BLaER1 (cell line): ENCODE measurements at regions not wholly inside any gene's neighbourhood (a gene's known extent, or its start where the extent isn't known, plus 50 kb on each side); places are given as distances from the start of the nearest gene placed in this dataset.

Experiments used
- H3K27ac ChIP-seq: shearing (Covaris generic); formaldehyde crosslinking; 2 replicates; pipeline ENCODE4 v1.8.1; 2022
- H3K27me3 ChIP-seq: shearing (Covaris generic); formaldehyde crosslinking; 2 replicates; pipeline ENCODE4 v1.8.1; 2022
- H3K36me3 ChIP-seq: shearing (Covaris generic); formaldehyde crosslinking; 2 replicates; pipeline ENCODE4 v1.8.1; 2022
- H3K4me1 ChIP-seq: shearing (Covaris generic); formaldehyde crosslinking; 2 replicates; pipeline ENCODE4 v1.8.1; 2022
- H3K4me2 ChIP-seq: shearing (Covaris generic); formaldehyde crosslinking; 2 replicates; pipeline ENCODE4 v1.8.1; 2022
- H3K4me3 ChIP-seq: shearing (Covaris generic); formaldehyde crosslinking; 2 replicates; pipeline ENCODE4 v1.8.1; 2022
- H3K9ac ChIP-seq: shearing (Covaris generic); formaldehyde crosslinking; 2 replicates; pipeline ENCODE4 v1.8.1; 2022
- H3K9me3 ChIP-seq: shearing (Covaris generic); formaldehyde crosslinking; 2 replicates; pipeline ENCODE4 v1.8.1; 2022
- H4K20me1 ChIP-seq: shearing (Covaris generic); formaldehyde crosslinking; 2 replicates; pipeline ENCODE4 v1.8.1; 2022
- Cebpa-rat ChIP-seq: shearing (Covaris generic); IDR thresholded peaks from 2 replicates; pipeline ENCODE4 v1.8.1; 2022

DNA sequence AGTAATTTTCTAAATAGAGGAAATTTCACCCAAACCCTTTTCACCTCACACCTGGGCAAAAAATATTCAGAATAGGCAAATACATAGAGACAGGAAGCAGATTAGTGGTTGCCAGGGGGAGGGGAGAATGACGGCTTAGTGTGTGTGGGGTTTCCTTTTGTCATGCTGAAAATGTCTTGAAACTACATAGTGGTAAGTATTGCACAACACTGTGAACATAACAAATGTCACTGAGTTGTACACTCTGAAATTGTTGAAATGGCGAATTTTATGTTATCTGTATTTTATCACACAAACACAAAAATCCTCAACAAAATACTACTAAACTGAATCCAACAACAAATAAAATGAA is 60.7 kb upstream of the PLAC1 start:
- H3K9ac ChIP-seq = no peak overlapping the region
- peaks cover 86% of the 10 kb centered on the region for H3K27me3 ChIP-seq
- 0 out of 2 replicates have a peak, but pooled peaks cover 5% of the 10 kb centered on the region for H3K4me1 ChIP-seq
- no peak overlapping the region for H3K4me2 ChIP-seq
- peak; percentile 61; the same call in 1 of the 2 replicates for TF ChIP-seq Cebpa-rat
- no peak overlapping the region for H3K4me3 ChIP-seq
- no peak overlapping the region for H3K27ac ChIP-seq
- no peaks in the 10 kb centered on the region for H3K36me3 ChIP-seq
- H4K20me1 ChIP-seq = peaks cover 5% of the 10 kb centered on the region; the same call in 1 of the 2 replicates
- 0 out of 2 replicates have a peak, but pooled peaks cover 7% of the 10 kb centered on the region for H3K9me3 ChIP-seq

DNA sequence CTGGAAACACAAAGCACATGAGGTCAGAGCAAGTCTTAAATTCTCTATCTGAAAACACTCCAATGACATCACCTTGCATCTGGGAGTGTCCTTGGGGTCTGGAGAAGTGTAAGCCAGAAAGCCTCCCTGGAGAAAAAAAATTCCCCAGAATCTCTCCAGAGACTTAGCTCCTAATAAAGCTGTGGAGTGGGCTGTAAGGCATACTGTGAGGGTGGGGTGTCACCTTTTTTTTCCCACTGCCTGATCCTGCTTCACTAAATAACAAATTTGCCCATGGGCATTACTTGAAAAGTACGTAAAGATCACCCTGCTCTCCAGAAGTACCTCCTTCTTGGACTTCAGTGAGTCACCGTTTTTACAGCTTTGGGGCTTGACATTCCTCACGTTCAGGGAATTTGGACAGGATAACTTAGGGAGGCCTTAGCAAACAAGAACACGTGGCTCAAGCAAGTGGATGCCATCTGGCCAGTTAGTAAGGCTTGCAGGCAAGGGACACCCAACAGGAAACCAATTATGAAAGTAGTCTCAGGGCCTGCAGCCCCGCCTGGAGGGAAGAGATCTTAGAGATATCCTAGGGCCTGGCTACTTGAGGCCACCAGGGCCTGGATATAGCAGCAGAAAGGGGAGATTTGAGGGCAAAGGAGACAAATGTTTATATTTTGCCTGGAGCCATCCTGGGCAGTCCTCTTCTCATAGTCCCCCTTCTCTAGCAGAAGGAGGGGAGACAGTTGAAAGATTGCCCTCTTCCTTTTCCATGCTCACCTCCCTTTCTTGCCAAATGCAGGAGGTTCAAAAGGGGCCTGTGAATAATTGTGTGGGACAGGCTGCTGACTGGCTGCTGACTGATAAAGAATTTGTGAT is 60.1 kb upstream of the PLAC1 start:
- Histone ChIP-seq H3K4me3 (no peak overlapping the region), H3K36me3 (no peaks in the 10 kb centered on the region), H3K27me3 (peaks cover 87% of the 10 kb centered on the region), H3K4me1 (0 out of 2 replicates have a peak, but pooled peaks cover 5% of the 10 kb centered on the region), H4K20me1 (peaks cover 5% of the 10 kb centered on the region; the same call in 1 of the 2 replicates), H3K9ac (no peak overlapping the region), H3K9me3 (0 out of 2 replicates have a peak, but pooled peaks cover 7% of the 10 kb centered on the region), H3K27ac (no peak overlapping the region), H3K4me2 (no peak overlapping the region)
- TF ChIP-seq Cebpa-rat = no peak

DNA sequence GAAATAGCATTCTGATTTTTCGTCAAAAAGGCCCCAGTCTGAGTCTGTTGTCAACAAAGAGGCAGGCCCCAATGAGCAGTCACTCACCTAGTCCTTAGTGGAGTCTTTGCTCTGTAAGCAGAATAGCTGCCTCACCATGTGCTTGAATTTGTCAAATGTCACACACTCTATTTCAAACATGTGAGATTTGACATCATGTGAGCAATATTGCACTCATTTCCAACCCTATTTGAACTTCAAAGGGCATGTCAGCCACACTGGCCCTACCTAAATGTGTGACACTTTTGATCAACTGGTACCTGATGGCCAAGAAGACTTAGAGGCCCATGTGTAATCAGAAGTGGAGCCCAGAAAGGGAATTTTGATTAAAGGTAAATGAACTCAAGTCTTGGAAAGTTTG is 59.4 kb upstream of the PLAC1 start:
- Histone ChIP-seq H3K36me3 (no peaks in the 10 kb centered on the region), H3K27me3 (peaks cover 91% of the 10 kb centered on the region), H3K4me2 (no peak overlapping the region), H3K4me1 (0 out of 2 replicates have a peak, but pooled peaks cover 5% of the 10 kb centered on the region), H4K20me1 (peaks cover 5% of the 10 kb centered on the region; the same call in 1 of the 2 replicates), H3K4me3 (no peak overlapping the region), H3K9me3 (0 out of 2 replicates have a peak, but pooled peaks cover 7% of the 10 kb centered on the region), H3K27ac (no peak overlapping the region), H3K9ac (no peak overlapping the region)
- TF ChIP-seq Cebpa-rat = no peak

DNA sequence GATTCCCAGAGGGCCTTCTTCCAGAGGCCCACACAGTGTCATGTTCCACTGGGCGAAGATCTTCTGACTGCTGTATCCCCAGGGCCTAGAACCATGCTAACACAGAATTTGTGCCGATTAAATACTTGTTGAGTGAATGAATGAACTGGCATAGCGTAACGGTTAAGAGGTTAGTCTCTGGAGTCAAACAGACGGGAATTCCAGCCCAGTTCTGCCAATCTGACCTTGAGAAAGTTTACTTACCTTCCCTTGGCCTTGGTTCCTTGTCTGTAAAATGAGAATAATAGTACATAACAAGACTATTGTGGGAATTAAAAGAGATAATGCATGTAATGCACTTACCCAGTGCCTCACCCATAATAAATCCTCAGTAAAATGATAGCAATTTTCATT is 58.3 kb upstream of the PLAC1 start:
- H3K9me3 ChIP-seq = no peaks in the 10 kb centered on the region
- no peak overlapping the region for H3K27ac ChIP-seq
- H4K20me1 ChIP-seq = peaks cover 5% of the 10 kb centered on the region; the same call in 1 of the 2 replicates
- no peak for TF ChIP-seq Cebpa-rat
- no peak overlapping the region for H3K4me3 ChIP-seq
- H3K9ac ChIP-seq = no peak overlapping the region
- peaks cover 94% of the 10 kb centered on the region for H3K27me3 ChIP-seq
- H3K4me2 ChIP-seq = no peak overlapping the region
- no peaks in the 10 kb centered on the region for H3K36me3 ChIP-seq
- H3K4me1 ChIP-seq = 0 out of 2 replicates have a peak, but pooled peaks cover 5% of the 10 kb centered on the region

DNA sequence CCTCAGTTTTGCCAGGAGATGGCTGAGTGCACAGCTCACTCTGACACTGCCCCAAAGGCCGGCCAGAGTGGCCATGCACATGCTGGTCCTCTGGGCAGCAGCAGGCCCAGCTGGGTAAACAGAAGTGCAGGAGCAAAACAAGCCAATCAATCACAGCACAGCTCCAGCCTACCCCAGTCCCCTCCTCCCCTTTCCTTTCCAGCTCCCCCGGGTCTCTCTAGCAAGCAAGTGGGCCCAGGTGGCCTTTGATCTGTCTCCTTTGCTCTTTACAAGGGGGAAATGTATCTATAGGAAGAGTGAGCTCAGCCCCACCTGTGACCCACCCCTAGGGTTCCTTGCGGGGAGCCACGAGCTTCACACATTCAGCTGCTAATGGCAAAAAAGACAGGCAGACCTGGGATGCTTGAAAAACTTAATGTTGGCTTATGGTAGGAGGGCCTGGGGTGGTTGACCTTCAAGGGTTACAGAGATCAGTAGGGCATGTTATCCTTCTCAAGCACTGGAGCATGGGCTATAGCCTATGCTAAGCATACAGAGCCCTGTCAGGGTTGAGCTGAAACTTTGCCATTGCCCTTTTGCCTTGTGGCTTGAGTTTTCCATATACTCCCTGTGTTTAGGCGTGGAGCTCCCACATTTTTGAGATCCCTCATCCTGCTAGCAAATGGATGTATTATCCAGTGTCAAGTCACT is 57.8 kb upstream of the PLAC1 start:
- no peak for TF ChIP-seq Cebpa-rat
- no peak overlapping the region for H3K27ac ChIP-seq
- no peaks in the 10 kb centered on the region for H3K9me3 ChIP-seq
- no peak overlapping the region for H3K9ac ChIP-seq
- H3K4me1 ChIP-seq = 0 out of 2 replicates have a peak, but pooled peaks cover 5% of the 10 kb centered on the region
- peaks cover 5% of the 10 kb centered on the region; the same call in 1 of the 2 replicates for H4K20me1 ChIP-seq
- no peaks in the 10 kb centered on the region for H3K36me3 ChIP-seq
- H3K27me3 ChIP-seq = peaks cover 94% of the 10 kb centered on the region
- peak overlapping the region; percentile 18; the same call in 1 of the 2 replicates for H3K4me2 ChIP-seq
- H3K4me3 ChIP-seq = no peak overlapping the region

DNA sequence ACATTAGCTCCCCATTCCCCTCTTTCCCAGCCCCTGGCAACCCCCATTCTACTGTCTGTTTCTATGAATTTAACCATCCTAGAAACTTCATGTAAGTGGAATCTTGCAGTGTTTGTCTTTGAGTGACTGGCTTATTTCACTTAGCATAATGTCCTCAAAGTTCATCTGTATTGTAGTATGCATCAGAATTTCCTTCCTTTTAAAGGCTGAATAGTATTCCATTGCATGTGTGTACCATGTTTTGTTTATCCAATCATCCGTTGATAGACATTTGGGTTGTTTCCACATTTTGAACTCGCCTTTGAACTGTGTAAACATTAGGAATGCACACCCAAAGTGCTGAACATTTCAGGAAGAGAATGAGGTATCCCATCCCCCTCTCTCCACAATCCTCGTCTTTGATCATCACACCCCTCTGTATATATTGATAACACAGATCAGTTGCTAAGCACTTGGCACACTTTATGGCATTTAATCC is 56.4 kb upstream of the PLAC1 start:
- Histone ChIP-seq H4K20me1 (peaks cover 5% of the 10 kb centered on the region; the same call in 1 of the 2 replicates), H3K36me3 (no peaks in the 10 kb centered on the region), H3K4me3 (no peak overlapping the region), H3K4me2 (no peak overlapping the region), H3K4me1 (0 out of 2 replicates have a peak, but pooled peaks cover 5% of the 10 kb centered on the region), H3K9me3 (no peaks in the 10 kb centered on the region), H3K27ac (no peak overlapping the region), H3K9ac (no peak overlapping the region), H3K27me3 (peaks cover 100% of the 10 kb centered on the region)
- no peak for TF ChIP-seq Cebpa-rat

DNA sequence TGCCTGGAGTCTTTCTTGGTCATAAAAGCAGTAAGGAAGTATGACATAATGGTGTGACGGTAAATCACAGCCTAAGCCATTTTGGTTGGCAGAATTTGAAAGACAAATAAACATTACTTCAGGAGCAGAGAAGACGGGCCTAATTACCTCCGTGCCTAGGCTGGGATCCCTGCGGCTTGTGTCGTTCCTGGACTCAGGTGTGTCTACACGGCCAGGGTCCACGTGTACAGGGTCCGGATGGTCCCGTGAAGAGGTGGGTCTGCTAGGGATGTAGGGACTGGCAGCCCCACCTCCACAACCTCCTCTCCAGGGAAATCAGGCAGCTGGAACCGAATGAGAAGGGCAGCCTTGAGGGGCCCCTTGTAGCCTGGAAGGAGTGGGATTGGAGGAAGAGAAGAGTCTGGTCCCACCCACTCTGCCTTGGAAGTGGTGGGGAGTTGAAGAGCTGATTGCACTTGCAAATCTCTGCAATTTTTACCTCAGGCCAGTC is 55.4 kb upstream of the PLAC1 start:
- Histone ChIP-seq H3K4me2 (no peak overlapping the region), H3K4me3 (no peak overlapping the region), H3K4me1 (0 out of 2 replicates have a peak, but pooled peaks cover 5% of the 10 kb centered on the region), H3K27ac (no peak overlapping the region), H3K9me3 (no peaks in the 10 kb centered on the region), H3K36me3 (no peaks in the 10 kb centered on the region), H3K27me3 (peaks cover 98% of the 10 kb centered on the region), H3K9ac (no peak overlapping the region), H4K20me1 (peaks cover 5% of the 10 kb centered on the region; the same call in 1 of the 2 replicates)
- TF ChIP-seq Cebpa-rat = no peak

DNA sequence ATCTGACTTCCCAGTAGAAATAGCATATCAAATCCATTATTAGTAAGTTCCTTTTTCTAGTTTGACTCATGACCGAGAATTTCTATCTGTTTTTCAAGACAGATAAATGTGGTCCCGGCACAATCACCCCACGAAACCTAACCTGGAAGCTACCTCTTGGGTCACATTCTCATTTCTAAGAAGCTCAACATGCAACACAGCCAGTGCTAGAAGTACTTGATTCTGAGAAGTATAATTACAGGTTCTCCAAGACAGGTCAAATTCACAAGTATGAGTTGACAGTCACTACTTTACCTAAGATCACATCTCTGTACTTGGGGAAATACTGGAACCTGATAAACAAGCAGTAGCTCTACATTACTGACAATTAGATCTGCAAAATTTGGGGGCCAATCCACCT is 54.0 kb upstream of the PLAC1 start:
- Histone ChIP-seq H3K9me3 (no peaks in the 10 kb centered on the region), H3K4me3 (no peak overlapping the region), H3K4me2 (no peak overlapping the region), H4K20me1 (peaks cover 5% of the 10 kb centered on the region; the same call in 1 of the 2 replicates), H3K9ac (no peak overlapping the region), H3K27me3 (peaks cover 98% of the 10 kb centered on the region), H3K27ac (no peak overlapping the region), H3K36me3 (no peaks in the 10 kb centered on the region), H3K4me1 (0 out of 2 replicates have a peak, but pooled peaks cover 5% of the 10 kb centered on the region)
- no peak for TF ChIP-seq Cebpa-rat

DNA sequence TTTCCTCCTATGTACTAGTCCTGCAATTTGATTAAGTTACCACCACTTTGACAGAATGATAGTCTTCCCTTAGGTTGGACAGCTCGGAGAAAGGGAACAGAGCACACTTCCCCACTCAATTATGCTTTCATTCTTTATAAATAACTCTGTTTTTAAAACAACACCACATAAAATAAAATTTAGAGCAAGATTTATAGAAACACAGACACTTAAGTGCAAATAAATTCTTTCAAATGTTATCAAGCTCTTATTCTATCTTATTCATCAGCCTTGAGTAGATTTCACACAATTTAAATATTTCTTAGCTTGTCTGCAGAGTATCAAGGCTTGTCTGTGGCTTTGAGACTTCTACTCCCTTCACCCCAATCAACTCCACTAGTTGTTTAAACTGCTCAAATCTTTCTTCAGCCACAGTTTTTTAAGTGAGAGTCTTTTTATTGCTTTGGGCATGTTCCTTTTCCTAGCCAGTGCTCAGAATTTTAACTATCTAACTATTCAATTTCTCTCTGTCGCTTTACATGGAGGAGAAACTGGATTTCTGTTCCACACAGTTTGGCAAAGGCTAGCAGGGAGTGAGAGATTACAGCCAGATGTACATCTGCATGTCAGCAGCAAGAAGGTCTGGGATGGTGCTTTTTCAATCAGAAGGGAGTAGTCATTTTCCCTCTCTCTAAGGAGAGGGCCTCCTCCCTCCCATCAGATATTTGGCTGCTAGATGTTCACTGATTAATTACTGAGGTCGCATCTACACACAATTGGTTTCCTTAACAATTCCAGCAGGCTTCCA is 53.1 kb upstream of the PLAC1 start:
- H3K27me3 ChIP-seq = peaks cover 98% of the 10 kb centered on the region
- 0 out of 2 replicates have a peak, but pooled peaks cover 5% of the 10 kb centered on the region for H3K4me1 ChIP-seq
- peaks cover 5% of the 10 kb centered on the region; the same call in 1 of the 2 replicates for H4K20me1 ChIP-seq
- H3K4me2 ChIP-seq = no peak overlapping the region
- H3K36me3 ChIP-seq = no peaks in the 10 kb centered on the region
- no peak overlapping the region for H3K4me3 ChIP-seq
- no peaks in the 10 kb centered on the region for H3K9me3 ChIP-seq
- TF ChIP-seq Cebpa-rat = no peak
- H3K9ac ChIP-seq = no peak overlapping the region
- no peak overlapping the region for H3K27ac ChIP-seq
